ENCODE measurements at regions not wholly inside any gene's neighbourhood (a gene's known extent, or its start where the extent isn't known, plus 50 kb on each side); places are given as distances from the start of the nearest gene placed in this dataset.

- no peak for TF ChIP-seq EZH2 (IDR thresholded peaks at IDR 0.05; ENCODE audit: borderline replicate concordance, insufficient read depth, low read depth, low read length, poor library complexity, severe bottlenecking)
- TF ChIP-seq, protein P1, sequence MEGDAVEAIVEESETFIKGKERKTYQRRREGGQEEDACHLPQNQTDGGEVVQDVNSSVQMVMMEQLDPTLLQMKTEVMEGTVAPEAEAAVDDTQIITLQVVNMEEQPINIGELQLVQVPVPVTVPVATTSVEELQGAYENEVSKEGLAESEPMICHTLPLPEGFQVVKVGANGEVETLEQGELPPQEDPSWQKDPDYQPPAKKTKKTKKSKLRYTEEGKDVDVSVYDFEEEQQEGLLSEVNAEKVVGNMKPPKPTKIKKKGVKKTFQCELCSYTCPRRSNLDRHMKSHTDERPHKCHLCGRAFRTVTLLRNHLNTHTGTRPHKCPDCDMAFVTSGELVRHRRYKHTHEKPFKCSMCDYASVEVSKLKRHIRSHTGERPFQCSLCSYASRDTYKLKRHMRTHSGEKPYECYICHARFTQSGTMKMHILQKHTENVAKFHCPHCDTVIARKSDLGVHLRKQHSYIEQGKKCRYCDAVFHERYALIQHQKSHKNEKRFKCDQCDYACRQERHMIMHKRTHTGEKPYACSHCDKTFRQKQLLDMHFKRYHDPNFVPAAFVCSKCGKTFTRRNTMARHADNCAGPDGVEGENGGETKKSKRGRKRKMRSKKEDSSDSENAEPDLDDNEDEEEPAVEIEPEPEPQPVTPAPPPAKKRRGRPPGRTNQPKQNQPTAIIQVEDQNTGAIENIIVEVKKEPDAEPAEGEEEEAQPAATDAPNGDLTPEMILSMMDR (IDR thresholded peaks at IDR 0.05), result no peak
Measured at GRCh38 chr3:3516996-3517395, 282.2 kb upstream of the LRRN1 start.

Data from B cell (primary cell).